PFSK-1 (cell line): ENCODE measurements at regions not wholly inside any gene's neighbourhood (a gene's known extent, or its start where the extent isn't known, plus 50 kb on each side); places are given as distances from the start of the nearest gene placed in this dataset.

Source experiments
- POLR2AphosphoS5 ChIP-seq: IDR thresholded peaks from 2 replicates; pipeline ENCODE4 v1.6.1; 2012; ENCODE audit warnings: low read depth, mild to moderate bottlenecking, control low read depth, low read length, moderate library complexity
- TAF1 ChIP-seq: IDR thresholded peaks from 2 replicates; pipeline ENCODE4 v1.6.1; 2012; ENCODE audit warnings: low read length, control low read depth, borderline replicate concordance; ENCODE audit not compliant: insufficient read depth

- TF ChIP-seq TAF1 (no peak), POLR2AphosphoS5 (no peak)
These were observed 784.4 kb upstream of the CELF2 start for GRCh38 chr10:10233229-10233628.
